ENCODE measurements at regions not wholly inside any gene's neighbourhood (a gene's known extent, or its start where the extent isn't known, plus 50 kb on each side); places are given as distances from the start of the nearest gene placed in this dataset.

GRCh38 chr3:103923907-103924306, 1442.8 kb upstream of the ALCAM start (continued):
- TF ChIP-seq TAF1 (IDR thresholded peaks at IDR 0.05; ENCODE audit: low read depth, low read length) (no peak), MAFK (IDR thresholded peaks at IDR 0.05; ENCODE audit: low read depth, low read length) (no peak), YY1 (IDR thresholded peaks at IDR 0.05; ENCODE audit: low read depth, low read length) (no peak), USF2 (IDR thresholded peaks at IDR 0.05; ENCODE audit: low read length) (no peak), MAX (IDR thresholded peaks at IDR 0.05) (no peak), JUND (IDR thresholded peaks at IDR 0.05; ENCODE audit: low read length) (no peak), CTBP2 (IDR thresholded peaks at IDR 0.05; ENCODE audit: borderline replicate concordance, insufficient read depth, insufficient read length, low read length) (no peak), RFX5 (IDR thresholded peaks at IDR 0.05; ENCODE audit: borderline replicate concordance, low read depth, low read length) (no peak)
